Gastrocnemius medialis (tissue), 4 donors: ENCODE measurements at regions not wholly inside any gene's neighbourhood (a gene's known extent, or its start where the extent isn't known, plus 50 kb on each side); places are given as distances from the start of the nearest gene placed in this dataset.

ENCODE experiments used
- CTCF ChIP-seq, 5 experiments: fragments of 450-650 bp in 3 of 5; fragments of 200-600 bp in 2 of 5; sonication (generic) in 2 of 5; IDR thresholded peaks in 4 of 5; conservative IDR thresholded peaks in 1 of 5; 1 replicate in 4 of 5; 2 replicates in 1 of 5; pipeline ENCODE4 v1.5.1; 2016 to 2019; ENCODE audit warnings: antibody characterized with exemption in 5 of 5, mild to moderate bottlenecking in 3 of 5, moderate library complexity in 3 of 5
- POLR2A ChIP-seq, 2 donors: fragments of 450-650 bp; IDR thresholded peaks; one replicate each; pipeline ENCODE4 v1.6.1; 2017; ENCODE audit warnings: antibody characterized with exemption in 2 of 2, mild to moderate bottlenecking in 2 of 2, moderate library complexity in 2 of 2

- TF ChIP-seq POLR2A (IDR thresholded peaks at IDR 0.05), result no peak
- TF ChIP-seq CTCF (IDR thresholded peaks at IDR 0.05 in 4 of 5, conservative IDR thresholded peaks at IDR 0.05 in 1 of 5), result peak in 2 of 5 experiments; percentile 35 to 37
Observed at GRCh38 chr2:61660511-61661388, 122.6 kb upstream of the XPO1 start.
